GM19328 (cell line): ENCODE measurements at regions not wholly inside any gene's neighbourhood (a gene's known extent, or its start where the extent isn't known, plus 50 kb on each side); places are given as distances from the start of the nearest gene placed in this dataset.

Source experiments
- ATAC-seq: cut with Tn5 transposase; IDR thresholded peaks from one replicate; pipeline ENCODE4 v1.9.1; 2021; ENCODE audit warnings: mild to moderate bottlenecking, moderate library complexity; ENCODE audit not compliant: unreplicated experiment

DNA sequence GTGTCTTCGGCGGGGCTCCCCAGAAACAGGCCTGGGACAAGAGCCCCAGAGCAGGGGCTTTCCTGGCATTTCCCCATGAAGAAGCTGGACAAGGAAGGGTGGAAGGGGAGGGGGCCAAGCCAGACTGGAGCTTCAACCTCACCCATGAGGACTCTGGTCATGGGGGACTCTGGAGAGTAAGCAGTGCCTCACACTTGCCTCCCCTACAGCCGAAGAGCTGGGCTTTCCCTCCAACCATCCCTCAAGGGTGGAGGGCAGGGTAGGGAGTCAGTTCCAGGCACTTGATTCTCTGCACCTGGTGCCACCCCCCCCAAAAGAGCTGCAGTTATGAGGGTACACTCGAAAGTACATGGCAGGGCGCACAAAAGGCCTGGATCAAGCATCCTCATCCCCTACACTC lies 246.6 kb downstream of the TFCP2L1 start:
- no peak for ATAC-seq

DNA sequence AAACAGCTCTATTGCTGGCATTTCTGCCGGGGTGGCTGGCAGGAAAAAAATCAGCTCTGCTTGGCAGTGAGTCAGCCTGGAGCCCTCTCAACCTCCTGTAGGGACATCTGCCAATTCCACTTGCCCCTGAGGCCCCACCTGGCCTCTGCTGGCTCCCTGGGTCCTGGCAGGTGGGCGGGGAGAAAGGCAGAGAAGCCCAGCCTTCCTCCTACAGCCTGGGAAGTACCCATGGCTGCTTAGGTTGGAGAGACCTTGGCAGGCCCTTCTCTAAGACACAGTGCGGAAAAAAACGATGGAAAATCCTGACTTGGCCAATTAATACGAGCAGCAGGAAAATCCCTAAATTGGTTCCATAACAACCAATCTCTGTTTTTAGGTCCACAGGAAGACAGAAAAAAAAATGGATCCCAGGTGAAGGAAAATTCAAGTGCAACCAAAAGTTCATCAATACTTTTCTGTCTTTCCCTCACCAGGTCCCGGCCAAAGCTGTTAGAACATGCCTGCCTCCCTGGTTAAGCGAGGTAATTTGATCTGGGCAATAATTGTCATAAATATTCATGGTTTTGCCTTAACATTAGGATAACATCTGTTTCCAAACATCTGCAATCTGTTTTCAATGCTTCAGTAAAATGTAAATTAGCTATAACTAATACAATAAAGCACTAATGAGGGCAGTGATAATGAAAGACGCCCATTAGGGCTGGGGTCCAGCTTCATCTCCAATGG lies 245.9 kb downstream of the TFCP2L1 start:
- no peak for ATAC-seq

DNA sequence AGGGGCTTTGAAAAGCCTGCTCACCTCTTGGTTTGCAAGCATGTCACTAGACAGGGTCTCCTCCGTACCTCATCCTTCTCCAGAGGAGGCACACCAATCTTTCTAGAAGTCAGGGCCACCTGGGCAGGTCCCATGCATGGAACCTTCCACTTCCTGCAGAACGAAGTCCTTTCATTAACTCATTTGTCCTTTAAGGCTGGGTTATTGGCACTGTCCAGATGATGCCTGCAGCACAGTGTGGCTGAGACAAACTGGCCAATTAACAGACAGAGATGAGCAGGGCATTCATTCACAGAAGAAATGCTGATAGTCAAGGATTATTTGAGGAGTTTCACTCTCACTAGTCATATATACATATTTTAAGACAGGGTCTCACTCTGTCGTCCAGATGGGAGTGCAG lies 245.3 kb downstream of the TFCP2L1 start:
- ATAC-seq = no peak

DNA sequence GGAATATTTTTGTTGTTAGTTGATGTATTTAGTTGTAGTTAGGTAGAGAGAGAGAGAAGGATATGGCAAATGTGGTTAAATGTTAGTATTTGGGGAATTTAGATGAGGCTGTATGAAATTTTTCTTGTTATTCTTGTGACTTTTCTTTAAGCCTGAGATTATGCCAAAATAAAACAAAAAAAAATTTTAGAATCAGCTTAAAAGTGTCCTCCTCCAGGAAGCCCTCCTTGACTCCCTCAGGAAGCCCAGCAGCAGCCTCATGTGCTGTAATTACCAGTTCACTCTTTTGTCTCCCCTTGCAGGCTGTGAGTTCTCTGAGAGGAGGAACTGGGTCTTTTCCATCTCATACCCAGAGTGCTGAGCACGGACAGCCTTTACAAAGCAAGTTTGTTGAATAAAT lies 243.5 kb downstream of the TFCP2L1 start:
- no peak for ATAC-seq

DNA sequence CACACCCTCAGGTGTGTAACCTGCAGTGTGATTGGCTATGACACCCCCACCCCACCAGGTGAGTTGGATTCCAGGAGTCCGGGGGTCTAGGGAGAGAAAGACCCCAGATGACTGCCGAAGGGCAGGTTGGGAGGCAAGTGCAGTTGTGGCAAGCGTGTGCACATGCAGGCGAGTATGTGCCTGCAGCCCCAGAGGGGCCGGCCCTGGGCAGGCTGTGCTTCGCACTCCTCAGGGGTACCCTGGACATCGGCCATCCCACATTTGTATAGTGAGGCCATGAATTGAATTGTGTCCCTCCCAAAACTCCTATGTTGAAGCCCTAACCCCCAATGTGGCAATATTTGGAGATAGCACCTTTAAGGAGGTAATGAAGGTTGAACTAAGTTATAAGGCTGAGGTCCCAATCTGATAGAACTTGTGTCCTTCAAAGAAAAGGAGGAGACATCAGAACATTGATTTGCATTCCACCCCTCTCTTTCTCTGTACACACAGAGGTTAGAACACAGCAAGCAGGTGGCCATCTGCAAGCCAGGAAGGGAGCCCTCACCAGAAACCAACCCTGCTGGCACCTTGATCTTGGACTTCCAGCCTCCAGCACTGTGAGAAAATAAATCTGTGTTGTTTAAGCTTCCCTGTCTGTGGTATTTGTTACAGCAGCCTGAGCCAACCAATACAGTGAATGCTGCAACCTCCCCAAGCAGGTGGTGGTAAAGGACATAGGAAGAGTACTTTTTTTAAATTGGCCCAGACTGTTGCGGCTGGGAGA lies 241.8 kb downstream of the TFCP2L1 start:
- ATAC-seq = no peak

DNA sequence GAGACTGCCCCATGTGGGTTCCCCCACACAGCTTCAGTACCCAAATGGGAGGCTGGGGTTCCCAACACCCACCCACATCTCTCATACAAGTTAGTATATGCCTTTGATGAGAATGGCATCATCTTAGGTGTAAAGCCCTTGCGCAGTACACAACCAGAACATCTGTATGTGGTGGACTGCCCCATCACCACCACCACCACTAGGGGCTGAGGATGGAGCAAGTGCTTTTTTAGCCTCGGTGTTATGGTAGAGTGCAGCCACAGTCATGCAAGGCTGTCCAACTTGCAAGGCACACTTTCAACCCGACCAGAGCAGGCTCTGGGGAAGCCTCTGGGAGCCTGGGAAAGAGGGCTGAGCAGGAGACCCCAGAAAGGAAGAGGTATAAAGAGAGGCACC lies 241.2 kb downstream of the TFCP2L1 start:
- no peak for ATAC-seq

DNA sequence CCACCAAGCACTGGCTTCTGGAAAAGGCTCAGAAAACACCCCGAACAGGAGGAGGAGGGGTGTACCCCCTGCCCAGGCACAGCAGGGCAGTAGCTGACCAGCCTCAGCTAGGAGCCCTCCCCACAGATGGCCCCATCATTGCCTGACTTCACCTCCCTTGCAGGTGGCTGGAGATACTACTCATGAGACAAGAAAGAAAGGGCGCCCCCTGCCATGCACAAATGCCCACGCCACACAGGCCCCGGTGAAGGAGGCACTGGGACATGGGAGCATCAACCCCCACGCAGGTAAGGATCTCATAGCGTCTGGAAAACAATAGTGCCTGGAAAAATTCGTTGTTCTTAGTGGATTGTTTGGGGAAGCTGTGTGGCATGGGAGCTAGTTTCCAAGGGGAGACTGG lies 240.6 kb downstream of the TFCP2L1 start:
- ATAC-seq = no peak

DNA sequence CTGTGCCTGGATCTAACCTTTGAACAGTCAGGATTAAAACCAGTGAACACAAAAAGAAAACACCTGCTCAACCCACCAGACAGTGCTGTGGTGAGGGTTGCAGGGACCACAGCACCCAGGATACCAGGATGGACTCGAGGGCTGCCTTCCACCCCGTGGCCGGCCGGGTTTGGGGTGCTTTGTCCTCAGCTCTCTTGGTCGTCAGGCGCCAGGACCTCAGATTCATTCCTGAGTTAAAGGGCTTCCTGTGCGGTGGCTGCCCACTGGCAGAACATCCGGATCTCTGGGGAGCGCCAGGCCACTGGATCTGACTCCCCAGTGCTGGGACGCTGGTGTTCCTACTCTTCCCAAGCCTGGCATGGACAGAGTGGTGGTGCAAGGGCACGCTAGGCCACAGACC lies 239.8 kb downstream of the TFCP2L1 start:
- ATAC-seq = no peak

DNA sequence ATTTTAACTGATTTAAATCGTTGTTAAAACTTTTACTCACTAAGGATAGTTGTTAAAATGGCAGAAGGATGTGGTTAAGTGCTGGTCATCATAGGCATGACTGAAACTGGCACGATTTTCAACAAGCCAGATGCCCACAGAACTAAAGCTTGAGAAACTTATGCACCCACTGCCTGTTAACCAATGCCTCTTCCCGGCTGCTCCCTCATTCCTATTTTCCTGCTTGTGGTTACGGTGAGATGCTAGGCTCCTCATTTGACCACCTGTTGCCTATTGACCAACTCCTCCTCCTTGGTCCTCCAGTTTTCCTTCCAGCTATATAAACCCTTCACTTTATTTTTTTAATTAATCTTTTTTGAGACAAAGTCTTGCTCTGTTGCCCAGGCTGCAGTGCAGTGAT lies 238.7 kb downstream of the TFCP2L1 start:
- no peak for ATAC-seq

DNA sequence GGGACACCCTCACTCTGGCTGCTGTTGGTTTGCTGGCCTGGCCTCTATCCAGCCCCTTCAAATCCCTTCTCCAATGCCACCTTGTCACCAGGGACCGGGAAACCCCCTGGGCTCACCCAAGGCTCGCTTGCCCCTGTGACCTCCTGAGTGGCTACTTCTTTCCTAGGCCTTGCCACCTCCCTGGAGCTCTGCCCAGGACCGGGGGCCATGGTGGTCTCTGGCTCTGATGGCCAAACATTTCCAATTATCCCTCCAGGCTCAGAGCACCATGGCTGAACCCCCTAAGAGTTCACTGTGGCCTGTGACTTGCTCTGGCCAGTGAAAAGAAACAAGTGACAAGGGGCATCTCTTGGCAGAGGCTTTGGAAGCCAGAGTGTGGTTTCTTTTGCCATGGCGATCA lies 237.6 kb downstream of the TFCP2L1 start:
- no peak for ATAC-seq

DNA sequence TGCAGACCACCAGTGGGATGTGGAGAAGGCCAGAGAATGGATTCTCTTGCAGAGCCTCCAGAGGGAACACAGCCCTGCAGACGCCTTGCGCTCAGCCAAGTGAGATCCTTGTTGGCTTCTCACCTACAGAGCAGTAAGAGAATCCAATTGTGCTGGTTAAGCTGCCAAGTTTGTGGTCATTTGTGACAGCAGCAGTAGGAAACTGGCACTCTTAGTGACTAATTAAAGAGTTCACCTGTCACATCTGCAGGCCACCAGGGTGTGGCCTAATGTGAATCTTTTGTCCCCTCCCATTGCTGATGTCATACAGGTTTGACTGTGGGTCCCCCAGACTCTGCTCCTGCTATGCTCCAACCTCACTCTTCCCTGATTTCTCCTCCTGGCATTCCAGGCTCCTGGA lies 235.9 kb downstream of the TFCP2L1 start:
- no peak for ATAC-seq

DNA sequence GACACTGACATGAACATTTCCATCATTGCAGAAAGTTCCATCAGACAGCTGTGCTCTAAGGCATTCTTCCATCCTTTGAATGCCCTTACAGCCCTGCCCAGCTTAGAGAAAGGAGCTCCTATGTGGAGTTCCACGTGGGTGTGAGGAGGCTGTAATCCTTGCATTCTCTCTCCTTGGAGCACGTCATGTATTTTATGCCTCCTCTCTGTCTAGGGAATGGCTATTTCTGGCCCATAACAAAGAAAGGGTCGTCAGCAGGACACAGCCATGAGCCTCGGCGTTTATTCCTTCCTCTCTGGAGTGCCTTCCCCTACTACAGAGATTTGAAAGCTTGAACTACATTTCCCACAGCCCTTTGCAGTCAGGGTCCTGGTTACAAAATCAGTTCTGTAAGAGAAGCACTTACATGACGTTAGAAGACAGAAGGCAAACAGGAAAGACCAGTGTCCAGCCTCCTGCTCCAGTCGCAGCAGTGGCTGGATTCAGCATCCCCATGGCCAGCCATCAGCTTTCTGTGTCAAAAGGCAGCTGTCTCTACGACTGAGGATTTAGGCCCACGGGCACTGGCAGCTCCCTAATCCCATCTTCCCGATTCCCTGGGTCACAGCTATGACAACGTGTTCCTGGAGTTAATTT lies 234.9 kb downstream of the TFCP2L1 start:
- no peak for ATAC-seq

DNA sequence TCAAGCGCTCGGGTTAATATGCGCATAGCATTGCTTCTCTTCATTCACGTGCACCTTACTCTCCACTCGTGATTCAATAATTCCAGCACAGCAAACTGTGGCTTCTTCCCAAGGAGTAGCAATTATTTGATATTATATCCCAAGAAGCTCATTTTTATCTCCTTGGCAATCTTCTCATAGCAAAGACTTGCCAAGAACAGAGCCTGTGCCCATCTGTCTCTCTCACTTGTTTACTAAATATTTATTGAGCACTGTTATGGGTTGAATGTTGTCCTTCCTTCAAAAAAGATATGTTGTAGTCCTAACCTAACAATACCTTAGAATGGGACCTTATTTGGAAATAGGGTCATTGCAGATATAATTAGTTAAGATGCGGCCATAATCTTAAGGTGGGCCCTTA lies 233.7 kb downstream of the TFCP2L1 start:
- no peak for ATAC-seq

DNA sequence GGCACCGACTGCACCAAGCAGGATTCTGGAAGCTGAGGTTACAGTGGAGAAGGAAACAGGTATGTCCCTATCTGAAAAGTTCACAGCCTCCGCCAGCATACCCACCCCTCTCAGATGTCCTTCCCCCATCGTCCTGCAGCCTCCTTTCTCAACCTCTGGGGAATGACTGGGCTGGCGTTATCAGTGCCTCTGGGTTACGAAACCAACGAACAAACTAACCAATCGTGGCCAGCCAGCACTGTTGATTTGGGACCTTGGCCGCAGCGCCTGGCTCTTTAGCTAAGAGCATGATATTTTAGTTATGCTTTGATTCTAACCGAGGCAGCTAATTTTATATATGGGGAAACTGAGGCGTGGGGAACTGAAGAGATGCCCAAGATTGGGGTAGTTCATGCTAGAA lies 233.0 kb downstream of the TFCP2L1 start:
- ATAC-seq = no peak

DNA sequence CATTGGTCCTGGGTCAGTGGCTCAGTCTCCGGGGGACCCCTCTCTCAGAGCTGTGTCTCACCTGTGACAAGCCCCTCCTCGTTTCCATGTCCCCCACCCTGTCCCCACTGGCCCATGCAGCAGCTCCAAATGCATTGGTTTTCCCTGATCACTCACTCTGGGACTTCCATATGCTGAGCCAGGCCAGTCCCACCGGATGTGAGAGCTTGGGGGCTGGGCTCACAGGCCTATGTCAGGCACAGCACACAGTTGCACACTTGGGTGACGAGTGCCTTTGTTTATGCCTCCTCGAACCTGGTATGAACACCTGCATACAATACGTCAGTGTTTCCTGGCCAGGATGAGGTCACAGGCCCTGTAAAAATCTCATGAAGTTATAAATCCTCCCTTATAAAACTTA lies 232.5 kb downstream of the TFCP2L1 start:
- no peak for ATAC-seq

DNA sequence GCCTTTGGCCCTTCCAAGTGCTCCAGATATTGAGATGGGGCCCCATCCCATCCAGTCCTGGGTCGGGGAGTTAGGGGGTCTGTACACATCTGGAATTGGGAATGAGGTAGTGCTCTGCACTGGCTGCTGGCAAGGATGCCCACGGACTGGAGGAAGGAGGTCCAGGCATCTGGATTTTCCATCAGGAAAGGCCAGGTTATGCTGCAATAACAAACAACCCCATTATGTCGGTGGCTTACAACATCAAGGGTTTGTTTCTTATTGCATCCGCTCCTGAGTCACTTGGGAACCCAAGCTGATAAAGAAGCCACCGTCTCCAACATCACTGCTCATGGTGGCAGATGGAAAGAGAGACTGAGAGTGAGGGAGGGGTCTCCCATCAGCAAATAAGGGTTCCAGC lies 229.9 kb downstream of the TFCP2L1 start:
- ATAC-seq = no peak

DNA sequence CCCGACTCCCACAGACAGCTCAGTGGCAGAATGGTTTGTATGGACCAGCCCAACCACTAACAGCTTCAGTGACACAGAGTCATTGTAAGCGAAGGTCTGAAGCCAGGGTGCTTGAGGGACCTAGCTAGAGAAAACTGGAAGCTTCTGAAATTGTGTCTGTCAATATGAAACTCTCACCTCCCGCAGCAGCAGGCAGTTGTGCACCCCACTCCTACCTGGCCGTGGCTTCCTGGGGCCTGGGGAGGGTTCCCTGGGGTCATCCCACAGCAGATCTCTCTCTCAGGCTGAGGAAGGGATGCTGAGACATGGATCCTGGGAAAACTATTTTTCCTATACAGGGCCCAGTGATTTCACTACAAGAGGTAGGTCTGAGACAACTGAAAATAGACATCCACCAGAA lies 229.5 kb downstream of the TFCP2L1 start:
- ATAC-seq = no peak

DNA sequence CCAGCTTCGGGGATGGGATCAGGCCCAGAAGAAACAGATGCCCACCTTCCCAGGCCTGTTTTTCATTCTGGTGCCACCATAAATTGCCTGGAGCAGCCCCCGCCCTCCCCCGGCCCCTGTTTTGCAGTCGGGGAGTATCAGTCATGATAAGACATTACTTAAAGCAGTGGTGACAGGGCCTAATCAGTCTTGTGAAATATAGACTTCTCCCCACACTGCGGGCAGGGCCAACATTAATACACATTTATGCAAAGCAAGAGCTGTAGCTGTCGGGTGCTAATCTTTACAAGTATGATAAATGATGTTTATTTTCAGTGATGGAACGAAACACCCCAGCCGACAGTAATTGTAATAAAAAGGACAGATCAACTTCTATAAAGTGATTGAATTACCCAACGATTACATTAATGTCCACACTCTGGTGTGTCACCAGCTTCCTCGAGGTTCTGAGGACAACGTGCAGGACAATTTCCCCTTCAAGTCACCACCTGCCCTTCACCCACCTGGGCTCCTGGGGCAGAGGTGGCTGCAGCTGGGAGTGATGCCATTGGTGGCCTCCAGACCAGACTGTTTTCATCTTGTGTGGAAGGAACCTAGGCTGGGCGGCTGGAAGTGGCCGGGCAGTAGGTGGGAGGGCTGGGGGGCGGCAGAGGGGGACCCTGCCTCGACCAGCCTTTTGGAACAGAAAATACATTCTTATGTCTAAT lies 226.0 kb downstream of the TFCP2L1 start:
- ATAC-seq = no peak

DNA sequence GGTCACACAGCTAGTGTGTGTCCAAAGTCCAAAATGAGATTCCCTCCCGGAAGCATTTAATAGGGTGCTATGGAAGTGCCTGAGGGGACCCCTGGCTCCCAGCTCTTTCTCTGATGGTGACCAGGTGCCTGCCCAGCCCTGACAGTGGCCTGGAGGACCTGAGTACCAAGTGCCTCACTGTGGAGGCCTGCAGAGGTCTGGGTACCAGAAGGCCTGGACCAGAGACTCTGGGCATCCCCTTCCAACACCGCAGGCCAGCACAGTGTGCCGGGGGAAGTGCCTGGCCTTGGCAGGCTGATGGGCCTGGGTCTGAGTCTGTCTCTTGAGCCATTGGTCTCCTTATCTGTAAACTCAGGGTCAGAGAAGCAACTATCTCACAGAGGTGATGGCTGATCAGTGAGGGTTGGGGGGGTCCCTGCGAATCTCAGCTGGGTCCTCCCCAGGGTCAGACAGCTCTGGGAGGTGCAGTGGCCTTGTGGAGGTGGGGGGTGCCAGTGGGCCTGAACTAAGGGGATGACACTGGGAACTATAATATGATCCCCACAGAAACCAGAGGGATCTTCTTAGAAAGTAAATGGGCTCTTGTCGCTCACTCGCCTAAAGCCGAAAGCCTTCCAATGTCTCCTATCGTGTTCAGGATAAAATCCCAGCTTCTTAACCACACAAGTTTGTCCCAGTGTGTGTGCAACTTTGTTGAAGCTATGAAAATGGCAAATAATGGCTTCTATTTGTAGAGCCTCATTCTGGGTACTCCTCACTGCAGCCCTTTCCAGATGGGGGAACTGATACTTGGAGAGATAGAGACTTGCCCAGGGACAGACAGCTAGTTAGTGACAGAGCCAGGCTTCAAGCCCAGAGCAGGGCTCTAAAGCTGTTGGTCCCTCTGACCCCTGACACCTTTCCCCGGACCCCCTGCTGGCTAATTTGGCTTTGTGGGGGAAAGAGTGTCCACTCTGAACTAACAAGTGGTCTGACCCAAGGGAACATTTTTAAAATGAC lies 225.1 kb downstream of the TFCP2L1 start:
- ATAC-seq = no peak

DNA sequence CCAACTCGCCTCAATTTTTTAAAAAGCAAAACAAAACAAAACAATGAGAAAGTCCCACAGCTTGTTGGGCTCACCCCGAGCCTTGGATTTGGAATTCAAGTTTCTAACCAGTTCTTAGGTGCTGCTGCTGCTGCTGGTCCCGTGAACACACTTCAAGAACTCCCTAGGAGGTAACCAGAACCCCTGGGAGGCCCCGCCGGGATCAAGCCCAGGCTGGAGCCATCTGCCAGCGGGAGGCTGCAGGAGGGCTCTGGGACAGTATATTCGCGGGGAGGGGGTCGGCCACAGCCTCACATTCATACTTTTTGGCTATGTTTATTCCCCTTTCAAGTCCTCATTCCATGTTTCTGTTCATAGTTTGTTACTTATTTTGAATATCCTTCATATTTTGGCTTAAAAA lies 223.4 kb downstream of the TFCP2L1 start:
- ATAC-seq = no peak
